ENCODE measurements at regions not wholly inside any gene's neighbourhood (a gene's known extent, or its start where the extent isn't known, plus 50 kb on each side); places are given as distances from the start of the nearest gene placed in this dataset.

DNA sequence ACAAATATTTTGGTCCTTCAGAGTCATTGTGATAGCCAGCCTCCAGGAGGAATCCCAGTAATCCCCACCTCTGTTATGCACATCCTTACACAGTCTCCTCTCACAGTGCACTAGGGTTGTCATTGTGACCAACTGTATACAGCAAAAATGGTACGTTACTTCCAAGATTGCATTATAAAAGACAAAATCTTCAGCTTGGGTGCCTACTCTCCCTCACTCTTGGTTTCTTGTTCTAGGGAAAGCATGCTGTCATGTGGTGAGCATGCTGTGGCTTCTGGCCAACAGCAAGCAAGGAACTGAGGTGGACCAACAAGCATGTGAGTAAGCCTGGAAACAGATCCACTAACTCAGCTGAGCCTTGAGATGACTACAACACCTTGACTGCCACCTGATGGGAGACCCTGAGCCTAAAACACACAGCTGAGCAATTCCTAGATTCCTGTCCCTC is 130.1 kb upstream of the DST start:
- no peak for TF ChIP-seq POLR2A (IDR thresholded peaks at IDR 0.05; ENCODE audit: low read length)
- no peak for TF ChIP-seq GATA1 (IDR thresholded peaks at IDR 0.05; ENCODE audit: low read depth, low read length)

Data from erythroblast (primary cell).